Effector memory CD8-positive, alpha-beta T cell (primary cell): ENCODE measurements at regions not wholly inside any gene's neighbourhood (a gene's known extent, or its start where the extent isn't known, plus 50 kb on each side); places are given as distances from the start of the nearest gene placed in this dataset.

Experiments
- ATAC-seq: fragments of 150-1000 bp; cut with Tn5 transposase; replicated peaks from 2 replicates; pipeline ENCODE4 v1.10.0; 2021; ENCODE audit warnings: mild to moderate bottlenecking, moderate library complexity
- DNase-seq, 3 experiments: peaks; one replicate each; pipeline ENCODE4 v3.0.0; 2021
- H3K27ac Mint-ChIP-seq, 2 donors: one replicate each; pipeline ENCODE4 v1.8.0; 2022; ENCODE audit warnings: mild to moderate bottlenecking in 2 of 2, mixed read lengths in 2 of 2, moderate library complexity in 2 of 2
- H3K27me3 Mint-ChIP-seq, 2 donors: one replicate each; pipeline ENCODE4 v1.8.0; 2022; ENCODE audit warnings: mixed read lengths in 2 of 2
- H3K36me3 Mint-ChIP-seq: one replicate; pipeline ENCODE4 v1.8.0; 2022; ENCODE audit warnings: mild to moderate bottlenecking, moderate library complexity, mixed read lengths; ENCODE audit not compliant: insufficient read depth
- H3K4me1 Mint-ChIP-seq, 2 donors: one replicate each; pipeline ENCODE4 v1.8.0; 2022; ENCODE audit warnings: low read depth in 2 of 2, mixed read lengths in 2 of 2
- H3K4me3 Mint-ChIP-seq, 2 donors: one replicate each; pipeline ENCODE4 v1.8.0; 2022; ENCODE audit warnings: mild to moderate bottlenecking in 2 of 2, mixed read lengths in 2 of 2, moderate library complexity in 2 of 2
- H3K9me3 Mint-ChIP-seq, 2 donors: one replicate each; pipeline ENCODE4 v1.8.0; 2022; ENCODE audit warnings: mixed read lengths in 2 of 2

- Mint-ChIP-seq H3K27ac (no peak overlapping the region), H3K4me3 (peak overlapping the region in 1 of 2 donors; percentile 1)
Observed at GRCh38 chr13:31903111-31903815, 128.3 kb upstream of the FRY start.

DNA sequence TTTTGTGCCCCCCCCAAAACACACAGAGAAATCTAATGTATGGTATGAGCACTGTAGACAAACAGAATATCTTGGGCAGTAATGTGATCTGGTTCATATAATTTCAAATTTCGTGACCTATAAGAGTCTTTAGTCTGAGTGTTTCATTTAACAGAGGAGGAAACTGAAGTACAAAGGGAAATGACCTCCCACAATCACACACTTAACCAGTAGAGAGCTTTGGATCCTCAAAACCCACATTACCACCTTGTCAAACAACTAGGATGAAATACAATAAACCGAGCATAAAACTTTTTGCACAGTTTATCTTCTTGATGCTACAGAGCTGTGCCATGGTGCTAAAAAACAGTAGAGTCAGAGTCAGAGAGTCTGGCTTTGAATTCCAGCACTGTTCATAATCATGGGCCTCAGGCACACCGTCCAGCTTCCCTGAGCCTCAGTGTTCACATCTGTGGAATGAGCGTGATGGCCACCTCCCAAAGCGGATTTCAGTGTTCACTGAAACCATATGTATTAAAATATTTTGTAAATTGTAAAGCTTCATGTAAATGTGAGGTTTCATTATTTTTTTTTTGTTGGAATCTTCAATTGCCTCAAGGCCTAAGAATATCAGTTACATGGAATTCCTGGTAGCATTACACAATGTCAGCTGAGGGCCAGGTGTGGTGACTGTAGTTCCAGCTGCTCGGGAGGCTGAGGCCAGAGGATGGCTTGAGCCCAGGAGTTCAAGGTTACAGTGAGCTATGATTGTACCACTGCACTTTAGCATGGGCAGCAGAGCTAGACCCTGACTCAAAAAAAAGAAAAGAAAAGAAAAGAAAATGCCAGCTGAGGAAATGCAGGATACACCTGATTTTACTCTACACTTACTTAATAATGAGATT is 126.4 kb upstream of the FRY start:
- ATAC-seq, result peak; percentile 32
- no peak for DNase-seq
- Mint-ChIP-seq H3K4me1 (peaks cover 0 to 14% of the 10 kb centered on the region in 2 donors), H3K36me3 (no peaks in the 10 kb centered on the region), H3K27me3 (peaks cover 0 to 20% of the 10 kb centered on the region in 2 donors), H3K9me3 (no peaks in the 10 kb centered on the region), H3K4me3 (no peak overlapping the region), H3K27ac (peak overlapping the region in 1 of 2 donors; percentile 13)

More at GRCh38 chr13:31903111-31903815, 128.3 kb upstream of the FRY start:
- DNase-seq (no peak), ATAC-seq (no peak)
- H3K9me3 Mint-ChIP-seq, result no peaks in the 10 kb centered on the region
- peaks cover 4 to 17% of the 10 kb centered on the region in 2 donors for H3K4me1 Mint-ChIP-seq
- H3K27me3 Mint-ChIP-seq, result peaks cover 0 to 20% of the 10 kb centered on the region in 2 donors
- no peaks in the 10 kb centered on the region for H3K36me3 Mint-ChIP-seq

GRCh38 chr13:31905961-31906360 is 125.6 kb upstream of the FRY start:
- ATAC-seq (no peak), DNase-seq (no peak)
- Mint-ChIP-seq H3K27me3 (peaks cover 0 to 20% of the 10 kb centered on the region in 2 donors), H3K4me1 (peaks cover 0 to 14% of the 10 kb centered on the region in 2 donors), H3K4me3 (no peak overlapping the region), H3K27ac (peak overlapping the region in 1 of 2 donors; percentile 13), H3K36me3 (no peaks in the 10 kb centered on the region), H3K9me3 (no peaks in the 10 kb centered on the region)

- Mint-ChIP-seq H3K4me1 (peaks cover 0 to 6% of the 10 kb centered on the region in 2 donors), H3K4me3 (no peak overlapping the region), H3K27me3 (peaks cover 0 to 29% of the 10 kb centered on the region in 2 donors), H3K36me3 (no peaks in the 10 kb centered on the region), H3K27ac (no peak overlapping the region), H3K9me3 (no peaks in the 10 kb centered on the region)
- ATAC-seq (no peak), DNase-seq (no peak)
Observed at GRCh38 chr13:31908696-31909411, 122.7 kb upstream of the FRY start.

DNA sequence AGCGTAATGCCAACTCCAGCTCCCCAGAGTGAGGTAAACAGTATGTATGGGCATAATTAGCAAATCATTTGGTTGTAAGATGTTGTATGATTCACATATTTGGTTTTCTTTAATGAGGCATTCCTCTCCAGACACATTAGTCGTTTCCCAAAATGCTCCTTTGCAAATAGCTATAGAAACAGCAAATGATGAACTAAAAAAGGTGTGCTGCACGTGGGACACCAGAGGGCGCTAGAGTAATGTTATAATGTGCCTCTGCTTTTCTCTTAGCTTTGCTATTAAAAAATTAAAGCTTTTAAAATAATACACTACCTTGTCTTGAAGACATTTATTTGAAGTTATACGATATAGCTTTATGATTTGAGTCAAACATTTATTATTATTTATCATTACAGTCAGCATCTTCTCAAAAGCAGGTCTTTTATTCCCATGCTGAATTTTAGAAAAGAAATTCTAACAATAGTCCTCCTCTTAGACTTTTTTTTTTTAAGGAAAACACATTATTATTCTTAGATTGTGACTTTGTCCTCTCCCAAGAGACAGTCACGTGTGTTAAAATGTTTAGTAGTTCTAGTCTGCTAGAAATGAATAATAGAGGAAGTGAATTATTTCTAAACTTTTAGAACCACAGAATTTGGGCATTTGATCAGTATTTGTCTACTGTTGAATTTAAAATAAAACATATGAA is 121.6 kb upstream of the FRY start:
- DNase-seq, result peak; percentile 13 to 56 (median 55)

DNA sequence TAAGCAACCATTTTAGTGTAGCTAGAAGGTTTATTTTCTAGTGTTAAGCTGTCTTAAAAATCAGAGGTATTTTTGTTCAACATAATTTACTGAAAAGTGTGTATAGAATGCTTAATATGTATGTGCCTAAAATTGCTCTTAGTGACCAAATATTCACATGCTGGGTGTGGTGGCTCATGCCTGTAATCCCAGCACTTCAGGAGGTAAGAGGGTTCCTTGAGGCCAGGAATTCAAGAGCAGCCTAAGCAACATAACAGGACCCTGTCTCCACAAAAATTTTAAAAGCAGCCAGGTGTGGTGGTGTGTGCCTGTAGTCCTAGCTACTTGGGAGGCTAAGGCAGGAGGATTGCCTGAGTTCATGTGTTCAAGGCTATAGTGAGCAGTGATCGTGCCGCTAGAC is 120.9 kb upstream of the FRY start:
- no peak for ATAC-seq
- DNase-seq, result no peak
- Mint-ChIP-seq H3K27me3 (peaks cover 0 to 24% of the 10 kb centered on the region in 2 donors), H3K36me3 (no peaks in the 10 kb centered on the region), H3K4me1 (peaks cover 0 to 3% of the 10 kb centered on the region in 2 donors), H3K27ac (no peak overlapping the region), H3K9me3 (no peaks in the 10 kb centered on the region), H3K4me3 (no peak overlapping the region)

More for the DNA sequence above, 121.6 kb upstream of the FRY start:
- Mint-ChIP-seq H3K4me1 (peaks cover 0 to 3% of the 10 kb centered on the region in 2 donors), H3K4me3 (no peak overlapping the region), H3K27me3 (peaks cover 0 to 24% of the 10 kb centered on the region in 2 donors), H3K36me3 (no peaks in the 10 kb centered on the region), H3K27ac (no peak overlapping the region), H3K9me3 (no peaks in the 10 kb centered on the region)
- peak; percentile 56 for ATAC-seq

GRCh38 chr13:31912647-31913401 is 118.8 kb upstream of the FRY start:
- H3K4me3 Mint-ChIP-seq, result no peak overlapping the region
- DNase-seq (no peak), ATAC-seq (no peak)
- H3K9me3 Mint-ChIP-seq, result no peaks in the 10 kb centered on the region
- H3K36me3 Mint-ChIP-seq, result no peaks in the 10 kb centered on the region
- peak overlapping the region in 1 of 2 donors; percentile 66 for H3K27ac Mint-ChIP-seq
- peaks cover 0 to 3% of the 10 kb centered on the region in 2 donors for H3K4me1 Mint-ChIP-seq
- peaks cover 0 to 18% of the 10 kb centered on the region in 2 donors for H3K27me3 Mint-ChIP-seq

DNA sequence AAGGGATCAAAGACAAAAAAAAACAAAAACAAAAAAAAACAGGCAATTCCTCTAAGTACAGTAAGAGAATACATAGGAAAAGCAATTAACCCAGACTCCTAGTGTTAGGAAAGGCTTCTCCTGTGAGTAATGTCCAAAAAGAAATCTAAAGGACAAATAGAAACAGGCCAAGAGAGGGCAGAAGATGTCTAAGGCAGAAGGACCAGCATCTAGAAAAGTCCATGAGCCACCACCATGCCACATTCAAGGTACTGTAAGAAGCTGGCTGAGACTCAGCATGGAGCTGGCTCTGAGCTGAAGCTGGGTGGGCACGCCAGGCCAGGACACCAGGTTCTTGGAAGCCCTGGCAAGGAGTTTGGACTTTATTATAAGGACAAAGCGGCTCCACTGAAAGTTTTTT is 118.1 kb upstream of the FRY start:
- Mint-ChIP-seq H3K27me3 (peaks cover 0 to 16% of the 10 kb centered on the region in 2 donors), H3K36me3 (no peaks in the 10 kb centered on the region), H3K9me3 (no peaks in the 10 kb centered on the region), H3K4me3 (no peak overlapping the region), H3K27ac (peak overlapping the region in 1 of 2 donors; percentile 66), H3K4me1 (peaks cover 0 to 3% of the 10 kb centered on the region in 2 donors)
- ATAC-seq, result no peak
- no peak for DNase-seq

GRCh38 chr13:31914843-31915242 is 116.7 kb upstream of the FRY start:
- ATAC-seq (no peak), DNase-seq (no peak)
- H3K4me3 Mint-ChIP-seq, result no peak overlapping the region
- H3K27ac Mint-ChIP-seq, result no peak overlapping the region
- no peaks in the 10 kb centered on the region for H3K9me3 Mint-ChIP-seq
- no peaks in the 10 kb centered on the region for H3K4me1 Mint-ChIP-seq
- no peaks in the 10 kb centered on the region for H3K36me3 Mint-ChIP-seq
- H3K27me3 Mint-ChIP-seq, result peaks cover 0 to 16% of the 10 kb centered on the region in 2 donors

DNA sequence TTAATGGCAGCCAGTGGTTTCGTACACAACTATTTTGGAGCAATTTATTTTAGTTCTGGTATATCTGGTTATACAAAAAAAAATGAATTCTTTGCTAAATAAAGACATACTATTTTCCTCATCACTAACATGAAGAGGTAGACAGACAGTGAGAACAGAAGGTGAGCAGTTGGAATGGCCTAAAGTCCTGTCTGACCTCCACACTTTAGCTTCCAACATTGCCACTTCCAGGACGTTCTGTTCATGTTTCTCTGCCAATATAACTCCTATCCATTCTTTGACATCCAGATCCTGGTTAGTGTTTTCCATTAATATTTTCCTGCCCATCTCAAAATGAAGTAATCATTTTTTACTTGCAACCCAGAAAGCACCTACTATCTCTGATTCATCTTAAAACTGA is 112.9 kb upstream of the FRY start:
- Mint-ChIP-seq H3K9me3 (no peaks in the 10 kb centered on the region), H3K36me3 (no peaks in the 10 kb centered on the region), H3K4me1 (peaks cover 0 to 3% of the 10 kb centered on the region in 2 donors), H3K27ac (no peak overlapping the region), H3K4me3 (no peak overlapping the region), H3K27me3 (peaks cover 0 to 5% of the 10 kb centered on the region in 2 donors)
- no peak for ATAC-seq
- no peak for DNase-seq

GRCh38 chr13:31919241-31919640 is 112.3 kb upstream of the FRY start:
- Mint-ChIP-seq H3K27ac (no peak overlapping the region), H3K36me3 (no peaks in the 10 kb centered on the region), H3K4me3 (no peak overlapping the region), H3K9me3 (no peaks in the 10 kb centered on the region), H3K27me3 (peaks cover 0 to 5% of the 10 kb centered on the region in 2 donors), H3K4me1 (peaks cover 0 to 3% of the 10 kb centered on the region in 2 donors)
- no peak for DNase-seq
- no peak for ATAC-seq

DNA sequence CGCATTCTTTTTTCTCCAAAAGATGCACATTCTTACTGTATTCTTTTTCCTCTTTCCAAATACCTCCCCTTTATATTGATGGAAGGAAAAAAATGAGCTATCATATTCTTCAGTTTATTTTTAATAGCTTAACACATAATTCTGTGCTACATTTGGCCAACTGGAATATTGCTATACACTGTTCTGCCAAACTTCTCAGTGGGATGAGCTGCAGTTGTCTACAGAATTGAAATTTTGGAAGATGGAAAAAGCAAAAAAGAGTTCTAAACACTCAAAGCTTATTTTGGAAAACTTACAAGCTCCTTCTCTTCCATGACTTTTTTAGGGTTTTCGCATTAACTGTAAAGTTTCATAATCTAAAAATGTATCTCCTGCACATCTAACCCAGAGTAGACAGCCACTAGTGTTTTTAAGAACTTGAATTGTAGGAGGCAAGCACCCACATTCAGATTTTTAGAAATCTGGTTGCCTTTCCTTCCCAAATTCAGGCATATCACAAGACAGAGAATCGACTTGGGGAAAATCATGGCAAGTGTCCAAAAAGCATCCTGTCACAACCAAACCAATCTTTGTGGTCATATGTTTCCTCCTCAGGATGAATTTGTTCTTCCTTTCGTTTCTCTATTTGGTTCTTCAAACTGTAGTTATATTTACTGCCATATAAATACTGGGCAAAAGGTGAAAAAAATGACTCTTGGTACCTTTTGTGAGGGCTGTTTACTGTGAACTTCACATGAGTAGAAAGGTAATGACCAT is 111.4 kb upstream of the FRY start:
- ATAC-seq, result peak; percentile 31
- Mint-ChIP-seq H3K36me3 (no peaks in the 10 kb centered on the region), H3K27ac (no peak overlapping the region), H3K27me3 (peaks cover 0 to 5% of the 10 kb centered on the region in 2 donors), H3K4me3 (no peak overlapping the region), H3K9me3 (no peaks in the 10 kb centered on the region), H3K4me1 (peaks cover 0 to 3% of the 10 kb centered on the region in 2 donors)
- DNase-seq, result no peak
